Vagina (tissue), 2 donors: ENCODE measurements at regions not wholly inside any gene's neighbourhood (a gene's known extent, or its start where the extent isn't known, plus 50 kb on each side); places are given as distances from the start of the nearest gene placed in this dataset.

ENCODE experiments used
- DNase-seq, 2 donors: peaks; one replicate each; pipeline ENCODE4 v3.0.0-alpha.2; 2017; ENCODE audit errors: extremely low spot score in 2 of 2
- H3K27ac ChIP-seq: fragments of 200-600 bp; sonication (generic); one replicate; pipeline ENCODE4 v1.5.1; 2019
- H3K27me3 ChIP-seq: fragments of 200-600 bp; sonication (generic); one replicate; pipeline ENCODE4 v1.5.1; 2019
- H3K36me3 ChIP-seq, 2 donors: fragments of 200-600 bp; sonication (generic); one replicate each; pipeline ENCODE4 v1.5.1; 2017 to 2019
- H3K4me1 ChIP-seq: fragments of 200-600 bp; sonication (generic); one replicate; pipeline ENCODE4 v1.5.1; 2019
- H3K4me3 ChIP-seq, 2 donors: fragments of 200-600 bp; sonication (generic); 1 replicate in 1 of 2; 2 replicates in 1 of 2; pipeline ENCODE4 v1.5.1; 2016 to 2019
- H3K9me3 ChIP-seq: fragments of 200-600 bp; sonication (generic); one replicate; pipeline ENCODE4 v1.5.1; 2019
- CTCF ChIP-seq, 3 experiments: fragments of 450-650 bp in 2 of 3; fragments of 200-600 bp in 1 of 3; sonication (generic) in 1 of 3; IDR thresholded peaks; one replicate each; pipeline ENCODE4 v1.5.1; 2017 to 2019; ENCODE audit warnings: antibody characterized with exemption in 3 of 3, mild to moderate bottlenecking in 2 of 3, moderate library complexity in 2 of 3
- POLR2A ChIP-seq, 2 donors: fragments of 450-650 bp; IDR thresholded peaks; one replicate each; pipeline ENCODE4 v1.6.1; 2017; ENCODE audit warnings: antibody characterized with exemption in 2 of 2, mild to moderate bottlenecking in 2 of 2, moderate library complexity in 2 of 2
- POLR2AphosphoS5 ChIP-seq, 2 donors: sonication (generic); formaldehyde crosslinking; IDR thresholded peaks; one replicate each; pipeline ENCODE4 v1.9.0; 2017; ENCODE audit warnings: antibody characterized with exemption in 2 of 2, mild to moderate bottlenecking in 2 of 2, low read depth in 1 of 2; ENCODE audit not compliant: insufficient read depth in 1 of 2
- intact Hi-C: fragments of 100-400 bp; cut with DNase I; formaldehyde crosslinking; loops from one replicate; pipeline ENCODE4 v1.15.1; 2023

GRCh38 chr7:12893292-12893691 is 205.9 kb downstream of the ARL4A start:
- intact Hi-C loops = no loop called here
- H3K4me1 ChIP-seq = no peaks in the 10 kb centered on the region
- no peak overlapping the region for H3K27ac ChIP-seq
- no peaks in the 10 kb centered on the region for H3K9me3 ChIP-seq
- TF ChIP-seq POLR2AphosphoS5 (IDR thresholded peaks at IDR 0.05; ENCODE audit: insufficient read depth in 1 of 2, low read depth in 1 of 2) (no peak), CTCF (IDR thresholded peaks at IDR 0.05) (no peak), POLR2A (IDR thresholded peaks at IDR 0.05) (no peak)
- no peaks in the 10 kb centered on the region for H3K36me3 ChIP-seq
- H3K27me3 ChIP-seq = no peaks in the 10 kb centered on the region
- DNase-seq = no peak
- H3K4me3 ChIP-seq = no peak overlapping the region

- Histone ChIP-seq H3K36me3 (no peaks in the 10 kb centered on the region), H3K9me3 (no peaks in the 10 kb centered on the region), H3K27ac (no peak overlapping the region), H3K4me1 (no peaks in the 10 kb centered on the region), H3K4me3 (no peak overlapping the region), H3K27me3 (no peaks in the 10 kb centered on the region)
- no peak for TF ChIP-seq POLR2AphosphoS5 (IDR thresholded peaks at IDR 0.05; ENCODE audit: insufficient read depth in 1 of 2, low read depth in 1 of 2)
- no peak for TF ChIP-seq CTCF (IDR thresholded peaks at IDR 0.05)
- no peak for TF ChIP-seq POLR2A (IDR thresholded peaks at IDR 0.05)
- no peak for DNase-seq
- intact Hi-C loops = no loop called here
These were observed 207.9 kb downstream of the ARL4A start for GRCh38 chr7:12895296-12895695.

GRCh38 chr7:12896316-12896715 is 208.9 kb downstream of the ARL4A start:
- Histone ChIP-seq H3K36me3 (no peaks in the 10 kb centered on the region), H3K27ac (no peak overlapping the region), H3K27me3 (no peaks in the 10 kb centered on the region), H3K4me3 (no peak overlapping the region), H3K4me1 (peaks cover 2% of the 10 kb centered on the region), H3K9me3 (no peaks in the 10 kb centered on the region)
- intact Hi-C loops = no loop called here
- DNase-seq = no peak
- TF ChIP-seq CTCF (IDR thresholded peaks at IDR 0.05) (no peak), POLR2A (IDR thresholded peaks at IDR 0.05) (no peak), POLR2AphosphoS5 (IDR thresholded peaks at IDR 0.05; ENCODE audit: insufficient read depth in 1 of 2, low read depth in 1 of 2) (no peak)

- DNase-seq = no peak
- peaks cover 4% of the 10 kb centered on the region for H3K4me1 ChIP-seq
- no peaks in the 10 kb centered on the region for H3K27me3 ChIP-seq
- no peaks in the 10 kb centered on the region for H3K36me3 ChIP-seq
- no peak overlapping the region for H3K4me3 ChIP-seq
- TF ChIP-seq CTCF (IDR thresholded peaks at IDR 0.05) (no peak), POLR2AphosphoS5 (IDR thresholded peaks at IDR 0.05; ENCODE audit: insufficient read depth in 1 of 2, low read depth in 1 of 2) (no peak)
- intact Hi-C loops = no loop called here
- H3K9me3 ChIP-seq = no peaks in the 10 kb centered on the region
- no peak overlapping the region for H3K27ac ChIP-seq
These were observed 210.6 kb downstream of the ARL4A start for GRCh38 chr7:12898004-12898403.

- H3K9me3 ChIP-seq = no peaks in the 10 kb centered on the region
- no peak overlapping the region for H3K27ac ChIP-seq
- no peaks in the 10 kb centered on the region for H3K27me3 ChIP-seq
- DNase-seq = no peak
- H3K36me3 ChIP-seq = no peaks in the 10 kb centered on the region
- no peak overlapping the region for H3K4me3 ChIP-seq
- TF ChIP-seq POLR2AphosphoS5 (IDR thresholded peaks at IDR 0.05; ENCODE audit: insufficient read depth in 1 of 2, low read depth in 1 of 2) (no peak), CTCF (IDR thresholded peaks at IDR 0.05) (no peak), POLR2A (IDR thresholded peaks at IDR 0.05) (no peak)
- intact Hi-C loops = no loop called here
- peaks cover 4% of the 10 kb centered on the region for H3K4me1 ChIP-seq
These were observed 211.2 kb downstream of the ARL4A start for GRCh38 chr7:12898620-12899019.
